ENCODE measurements at regions not wholly inside any gene's neighbourhood (a gene's known extent, or its start where the extent isn't known, plus 50 kb on each side); places are given as distances from the start of the nearest gene placed in this dataset.
A peak's percentile ranks its signal among the peaks of the same experiment; 100 is the strongest.

DNA sequence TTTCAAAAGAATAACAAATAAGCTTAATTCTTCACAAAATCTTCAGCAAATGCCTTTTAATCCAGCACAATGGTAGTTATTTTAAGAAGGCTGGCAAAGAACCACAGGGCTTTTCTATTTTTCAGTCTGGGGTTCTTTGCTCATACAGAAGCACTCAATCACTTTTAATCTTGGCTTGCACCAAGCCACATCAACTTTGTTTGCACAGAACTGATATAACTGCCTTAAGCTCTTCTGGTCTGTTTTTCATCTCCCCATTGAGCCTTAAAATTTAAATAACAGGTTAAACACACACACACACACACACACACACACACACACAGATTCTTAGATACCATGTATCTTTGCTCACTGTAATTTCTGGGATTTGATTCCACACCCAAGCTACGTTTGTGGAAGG, 377.0 kb downstream of the GATA3 start:
- no peak for FAIRE-seq
- no peaks in the 10 kb centered on the region for H3K9me3 ChIP-seq (ENCODE audit: control insufficient read depth, low read depth, low read length)
- H3K4me1 ChIP-seq (ENCODE audit: control insufficient read depth, extremely low read depth, insufficient read depth, low read length), result peaks cover 21% of the 10 kb centered on the region
- no peaks in the 10 kb centered on the region for H4K20me1 ChIP-seq (ENCODE audit: control insufficient read depth, extremely low read depth, insufficient read depth, low read length)
- no peaks in the 10 kb centered on the region for H3K27me3 ChIP-seq (ENCODE audit: control insufficient read depth, extremely low read depth, insufficient read depth, low read length)
- dilution Hi-C loops (cut with MboI; ENCODE audit: extremely low pct_ligation_motif_present, low sequenced_read_pairs), result no loop called here
- TF ChIP-seq EZH2 (IDR thresholded peaks at IDR 0.05; ENCODE audit: low read length), result no peak
- TF ChIP-seq, protein P1, sequence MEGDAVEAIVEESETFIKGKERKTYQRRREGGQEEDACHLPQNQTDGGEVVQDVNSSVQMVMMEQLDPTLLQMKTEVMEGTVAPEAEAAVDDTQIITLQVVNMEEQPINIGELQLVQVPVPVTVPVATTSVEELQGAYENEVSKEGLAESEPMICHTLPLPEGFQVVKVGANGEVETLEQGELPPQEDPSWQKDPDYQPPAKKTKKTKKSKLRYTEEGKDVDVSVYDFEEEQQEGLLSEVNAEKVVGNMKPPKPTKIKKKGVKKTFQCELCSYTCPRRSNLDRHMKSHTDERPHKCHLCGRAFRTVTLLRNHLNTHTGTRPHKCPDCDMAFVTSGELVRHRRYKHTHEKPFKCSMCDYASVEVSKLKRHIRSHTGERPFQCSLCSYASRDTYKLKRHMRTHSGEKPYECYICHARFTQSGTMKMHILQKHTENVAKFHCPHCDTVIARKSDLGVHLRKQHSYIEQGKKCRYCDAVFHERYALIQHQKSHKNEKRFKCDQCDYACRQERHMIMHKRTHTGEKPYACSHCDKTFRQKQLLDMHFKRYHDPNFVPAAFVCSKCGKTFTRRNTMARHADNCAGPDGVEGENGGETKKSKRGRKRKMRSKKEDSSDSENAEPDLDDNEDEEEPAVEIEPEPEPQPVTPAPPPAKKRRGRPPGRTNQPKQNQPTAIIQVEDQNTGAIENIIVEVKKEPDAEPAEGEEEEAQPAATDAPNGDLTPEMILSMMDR (optimal IDR thresholded peaks at IDR 0.05 in 1 of 3, IDR thresholded peaks at IDR 0.05 in 1 of 3, conservative IDR thresholded peaks at IDR 0.05 in 1 of 3; ENCODE audit: extremely low read depth in 1 of 3, insufficient read depth in 2 of 3, low read length in 3 of 3), result no peak
- no peak overlapping the region for H3K4me2 ChIP-seq (ENCODE audit: control insufficient read depth, extremely low read depth, insufficient read depth, low read depth, low read length)
- H2AFZ ChIP-seq (ENCODE audit: control insufficient read depth, low read length), result no peak overlapping the region
- H3K79me2 ChIP-seq (ENCODE audit: control insufficient read depth, insufficient read depth, low read length), result no peaks in the 10 kb centered on the region
- no peak overlapping the region for H3K27ac ChIP-seq (ENCODE audit: control insufficient read depth, insufficient read depth, low read length)
- H3K36me3 ChIP-seq (ENCODE audit: control insufficient read depth in 2 of 2, extremely low read depth in 1 of 2, insufficient read depth in 2 of 2, low read length in 2 of 2), result no peaks in the 10 kb centered on the region
- H3K9ac ChIP-seq (ENCODE audit: control insufficient read depth, extremely low read depth, insufficient read depth, low read length), result no peak overlapping the region
- H3K9me1 ChIP-seq (ENCODE audit: control insufficient read depth, extremely low read depth, insufficient read depth, low read length), result no peaks in the 10 kb centered on the region
- no peak overlapping the region for H3K4me3 ChIP-seq (ENCODE audit: control insufficient read depth in 2 of 3, extremely low read depth in 1 of 3, insufficient read depth in 2 of 3, low read depth in 1 of 3, low read length in 3 of 3)
- no peak for DNase-seq (ENCODE audit: low read depth, low spot score)

DNA sequence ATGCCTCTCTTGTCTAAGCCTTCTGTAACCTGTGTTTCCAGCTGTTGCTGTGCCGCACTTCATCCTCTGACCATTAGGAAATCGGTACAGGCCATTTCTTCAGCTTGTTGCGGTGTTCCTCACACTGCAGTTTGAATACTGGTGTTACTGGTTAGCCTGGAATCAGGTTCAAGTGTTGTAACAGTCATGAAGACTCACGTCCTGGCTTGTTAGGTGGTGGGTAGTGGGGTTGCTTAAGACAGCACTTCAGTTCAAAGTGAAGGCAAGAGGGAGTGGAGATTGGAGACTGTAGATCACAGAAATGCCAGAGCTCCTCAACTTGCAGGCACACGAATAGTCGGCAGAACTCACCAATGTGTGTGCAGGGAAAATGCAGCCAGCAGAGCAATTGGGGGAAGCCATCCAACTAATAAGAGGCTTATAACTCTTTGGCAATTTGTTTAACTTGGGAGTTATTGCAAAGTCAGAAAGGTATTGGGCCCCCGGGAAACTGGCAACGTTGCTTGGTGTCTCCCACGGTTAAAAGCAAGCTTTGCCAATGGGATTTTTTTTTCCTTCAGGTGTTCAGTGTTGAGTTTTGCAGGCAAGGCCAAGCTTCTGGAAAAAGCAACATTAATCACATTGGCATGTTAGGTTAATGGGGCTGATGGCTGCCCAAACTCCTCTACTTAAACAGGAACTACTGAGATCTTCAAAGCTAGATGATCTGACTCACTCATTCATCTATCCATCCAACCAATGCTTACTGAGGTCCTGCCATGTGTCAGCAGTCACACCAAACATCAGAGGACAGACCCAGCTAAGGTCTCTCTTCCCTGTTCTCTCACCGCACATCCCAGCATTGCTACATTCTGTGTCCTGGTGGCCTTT, 380.9 kb downstream of the GATA3 start:
- dilution Hi-C loops (cut with MboI; ENCODE audit: extremely low pct_ligation_motif_present, low sequenced_read_pairs), result no loop called here
- Histone ChIP-seq H3K36me3 (ENCODE audit: control insufficient read depth in 2 of 2, extremely low read depth in 1 of 2, insufficient read depth in 2 of 2, low read length in 2 of 2) (no peaks in the 10 kb centered on the region), H3K9ac (ENCODE audit: control insufficient read depth, extremely low read depth, insufficient read depth, low read length) (no peak overlapping the region), H3K9me1 (ENCODE audit: control insufficient read depth, extremely low read depth, insufficient read depth, low read length) (no peaks in the 10 kb centered on the region), H3K27ac (ENCODE audit: control insufficient read depth, insufficient read depth, low read length) (peak overlapping the region; percentile 41), H3K4me1 (ENCODE audit: control insufficient read depth, extremely low read depth, insufficient read depth, low read length) (peaks cover 25% of the 10 kb centered on the region), H3K9me3 (ENCODE audit: control insufficient read depth, low read depth, low read length) (no peaks in the 10 kb centered on the region), H2AFZ (ENCODE audit: control insufficient read depth, low read length) (peak overlapping the region; percentile 88), H3K4me3 (ENCODE audit: control insufficient read depth in 2 of 3, extremely low read depth in 1 of 3, insufficient read depth in 2 of 3, low read depth in 1 of 3, low read length in 3 of 3) (peak overlapping the region in 1 of 3 experiments; percentile 11), H3K4me2 (ENCODE audit: control insufficient read depth, extremely low read depth, insufficient read depth, low read depth, low read length) (peak overlapping the region; percentile 70), H4K20me1 (ENCODE audit: control insufficient read depth, extremely low read depth, insufficient read depth, low read length) (no peaks in the 10 kb centered on the region), H3K79me2 (ENCODE audit: control insufficient read depth, insufficient read depth, low read length) (no peaks in the 10 kb centered on the region), H3K27me3 (ENCODE audit: control insufficient read depth, extremely low read depth, insufficient read depth, low read length) (no peaks in the 10 kb centered on the region)
- no peak for TF ChIP-seq EZH2 (IDR thresholded peaks at IDR 0.05; ENCODE audit: low read length)
- TF ChIP-seq, protein P1 (optimal IDR thresholded peaks at IDR 0.05 in 1 of 3, IDR thresholded peaks at IDR 0.05 in 1 of 3, conservative IDR thresholded peaks at IDR 0.05 in 1 of 3; ENCODE audit: extremely low read depth in 1 of 3, insufficient read depth in 2 of 3, low read length in 3 of 3), result peak in 2 of 3 experiments; percentile 15 to 22
- DNase-seq (ENCODE audit: low read depth, low spot score) (peak; percentile 90), FAIRE-seq (peak; percentile 98)
